ENCODE measurements at regions not wholly inside any gene's neighbourhood (a gene's known extent, or its start where the extent isn't known, plus 50 kb on each side); places are given as distances from the start of the nearest gene placed in this dataset.

DNA sequence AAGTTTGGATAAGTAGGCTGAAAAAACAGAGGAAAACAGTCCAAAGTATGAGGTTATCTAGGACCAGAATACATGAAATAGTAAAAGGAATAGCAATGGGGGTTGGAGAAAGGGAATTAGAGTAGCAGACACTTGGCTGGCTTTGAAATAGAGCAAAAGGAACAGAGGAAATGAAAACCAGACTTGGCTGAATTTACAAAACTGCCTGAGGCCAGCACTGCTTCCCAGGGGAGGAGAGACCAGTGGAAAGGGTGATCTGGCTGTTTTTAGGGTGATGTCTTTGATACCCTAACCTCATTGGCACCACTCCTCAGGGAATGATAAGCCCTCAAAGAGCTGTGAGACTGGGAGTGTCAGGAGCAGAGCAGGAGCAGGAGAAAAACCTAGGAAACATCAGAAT is 413.4 kb upstream of the SLC30A5 start:
- no peaks in the 10 kb centered on the region for H3K9me2 ChIP-seq (ENCODE audit: insufficient read depth)
- no peaks in the 10 kb centered on the region for H3K36me3 ChIP-seq (ENCODE audit: control insufficient read depth in 1 of 2, insufficient read depth in 2 of 2, low read length in 2 of 2)
- ChIA-PET POLR2A (no interaction called here), RAD21 (ENCODE audit: low non-redundant PET in 1 of 2, low total read pairs in 2 of 2, uncharacterized antibody in 2 of 2, unreplicated experiment in 2 of 2) (no interaction called here), CTCF (no interaction called here)
- H3K9ac ChIP-seq (ENCODE audit: low read length): no peak overlapping the region
- no peak for TF ChIP-seq EZH2 (IDR thresholded peaks at IDR 0.05)
- TF ChIP-seq JUND (IDR thresholded peaks at IDR 0.05): no peak
- TF ChIP-seq, protein P1, sequence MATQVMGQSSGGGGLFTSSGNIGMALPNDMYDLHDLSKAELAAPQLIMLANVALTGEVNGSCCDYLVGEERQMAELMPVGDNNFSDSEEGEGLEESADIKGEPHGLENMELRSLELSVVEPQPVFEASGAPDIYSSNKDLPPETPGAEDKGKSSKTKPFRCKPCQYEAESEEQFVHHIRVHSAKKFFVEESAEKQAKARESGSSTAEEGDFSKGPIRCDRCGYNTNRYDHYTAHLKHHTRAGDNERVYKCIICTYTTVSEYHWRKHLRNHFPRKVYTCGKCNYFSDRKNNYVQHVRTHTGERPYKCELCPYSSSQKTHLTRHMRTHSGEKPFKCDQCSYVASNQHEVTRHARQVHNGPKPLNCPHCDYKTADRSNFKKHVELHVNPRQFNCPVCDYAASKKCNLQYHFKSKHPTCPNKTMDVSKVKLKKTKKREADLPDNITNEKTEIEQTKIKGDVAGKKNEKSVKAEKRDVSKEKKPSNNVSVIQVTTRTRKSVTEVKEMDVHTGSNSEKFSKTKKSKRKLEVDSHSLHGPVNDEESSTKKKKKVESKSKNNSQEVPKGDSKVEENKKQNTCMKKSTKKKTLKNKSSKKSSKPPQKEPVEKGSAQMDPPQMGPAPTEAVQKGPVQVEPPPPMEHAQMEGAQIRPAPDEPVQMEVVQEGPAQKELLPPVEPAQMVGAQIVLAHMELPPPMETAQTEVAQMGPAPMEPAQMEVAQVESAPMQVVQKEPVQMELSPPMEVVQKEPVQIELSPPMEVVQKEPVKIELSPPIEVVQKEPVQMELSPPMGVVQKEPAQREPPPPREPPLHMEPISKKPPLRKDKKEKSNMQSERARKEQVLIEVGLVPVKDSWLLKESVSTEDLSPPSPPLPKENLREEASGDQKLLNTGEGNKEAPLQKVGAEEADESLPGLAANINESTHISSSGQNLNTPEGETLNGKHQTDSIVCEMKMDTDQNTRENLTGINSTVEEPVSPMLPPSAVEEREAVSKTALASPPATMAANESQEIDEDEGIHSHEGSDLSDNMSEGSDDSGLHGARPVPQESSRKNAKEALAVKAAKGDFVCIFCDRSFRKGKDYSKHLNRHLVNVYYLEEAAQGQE (IDR thresholded peaks at IDR 0.05; ENCODE audit: low read depth): no peak
- TF ChIP-seq POLR2A (IDR thresholded peaks at IDR 0.05; ENCODE audit: borderline replicate concordance, extremely low read depth, insufficient read depth, insufficient read length): no peak
- TF ChIP-seq ZFX (IDR thresholded peaks at IDR 0.05): no peak
- no peak for TF ChIP-seq CTCF (IDR thresholded peaks at IDR 0.05 in 2 of 3, conservative IDR thresholded peaks at IDR 0.05 in 1 of 3; ENCODE audit: borderline replicate concordance in 1 of 3, insufficient read depth in 1 of 3, low read depth in 2 of 3, low read length in 2 of 3)
- no peak for TF ChIP-seq CEBPB (IDR thresholded peaks at IDR 0.05; ENCODE audit: low read depth)
- DNase-seq (ENCODE audit: low read depth, low spot score): no peak
- BruUV-seq (replicated peaks): no TSS peak
- H3K4me3 ChIP-seq (replicated peaks in 1 of 2; ENCODE audit: low read depth in 1 of 2, low read length in 2 of 2): no peak overlapping the region
- intact Hi-C loops (cut with micrococcal nuclease): loop anchor here (10.0 kb wide), 1 partner anchor 284 kb away; no protein-coding TSS in a partner anchor
- no peaks in the 10 kb centered on the region for H3K9me3 ChIP-seq (ENCODE audit: control insufficient read depth in 1 of 2, insufficient read depth in 1 of 2, low read depth in 1 of 2, low read length in 2 of 2)
- no peak for ATAC-seq
- H3K27me3 ChIP-seq (ENCODE audit: insufficient read depth, low read length): no peaks in the 10 kb centered on the region
- no peak overlapping the region for H2AFZ ChIP-seq (ENCODE audit: low read depth, low read length, poor library complexity, severe bottlenecking)
- H3K4me2 ChIP-seq (ENCODE audit: low read length): no peak overlapping the region
- H3K79me2 ChIP-seq (ENCODE audit: insufficient read depth, low read length): no peaks in the 10 kb centered on the region
- no peaks in the 10 kb centered on the region for H4K20me1 ChIP-seq (ENCODE audit: insufficient read depth)
- no peak overlapping the region for H3K27ac ChIP-seq (ENCODE audit: low read depth, low read length)
- peaks cover 5 to 23% of the 10 kb centered on the region in 2 experiments; a peak in 3 of 4 replicates for H3K4me1 ChIP-seq (ENCODE audit: control insufficient read depth in 1 of 2, insufficient read depth in 2 of 2, low read length in 2 of 2)

Data from HCT116 (cell line).